Urinary bladder (tissue), 3 donors: ENCODE measurements at regions not wholly inside any gene's neighbourhood (a gene's known extent, or its start where the extent isn't known, plus 50 kb on each side); places are given as distances from the start of the nearest gene placed in this dataset.
"Not testable (repeated sequence)": the region's sequence is repeated elsewhere in the genome, so short reads cannot be mapped to it uniquely, and the experiment has no call there.

ENCODE experiments used
- DNase-seq: peaks from one replicate; pipeline ENCODE4 v3.0.0-alpha.2; 2015; ENCODE audit errors: extremely low spot score
- H3K27ac ChIP-seq: one replicate; pipeline ENCODE4 v1.5.1; 2013; ENCODE audit warnings: low read depth, mild to moderate bottlenecking, moderate library complexity
- H3K36me3 ChIP-seq: one replicate; pipeline ENCODE4 v1.6.1; 2013; ENCODE audit warnings: mild to moderate bottlenecking, moderate library complexity; ENCODE audit not compliant: insufficient read depth
- H3K4me1 ChIP-seq: one replicate; pipeline ENCODE4 v1.6.1; 2013; ENCODE audit warnings: mild to moderate bottlenecking, moderate library complexity; ENCODE audit not compliant: insufficient read depth
- H3K4me3 ChIP-seq: one replicate; pipeline ENCODE4 v1.5.1; 2013; ENCODE audit warnings: low read depth, low read length
- WGBS: extraction: QIAGEN DNeasy Blood & Tissue Kit; methylation state at CpG from one replicate; pipeline ENCODE4 v1.1.7; 2013; 5-methylcytosine and 5-hydroxymethylcytosine counted together
- donor health status: healthy with polysubstance abuse.
- donor health status: healthy.

GRCh38 chr5:85357309-85357708, 972.6 kb upstream of the EDIL3 start:
- DNase-seq, result no peak
- WGBS, result 93% methylated on average over 1 of the region's 1 CpG
- H3K27ac ChIP-seq, result no peak overlapping the region
- no peaks in the 10 kb centered on the region for H3K4me1 ChIP-seq
- no peaks in the 10 kb centered on the region for H3K36me3 ChIP-seq
- no peak overlapping the region for H3K4me3 ChIP-seq

GRCh38 chr5:85375525-85375924, 990.8 kb upstream of the EDIL3 start:
- Histone ChIP-seq H3K4me3 (no peak overlapping the region), H3K36me3 (no peaks in the 10 kb centered on the region), H3K27ac (no peak overlapping the region), H3K4me1 (no peaks in the 10 kb centered on the region)
- DNase-seq, result no peak
- WGBS, result 59% methylated on average over 4 of the region's 4 CpGs

GRCh38 chr5:85388770-85389169, 1004.1 kb upstream of the EDIL3 start:
- H3K36me3 ChIP-seq, result no peaks in the 10 kb centered on the region
- no peaks in the 10 kb centered on the region for H3K4me1 ChIP-seq
- 50% methylated on average over 3 of the region's 3 CpGs for WGBS
- no peak for DNase-seq
- H3K27ac ChIP-seq, result no peak overlapping the region
- no peak overlapping the region for H3K4me3 ChIP-seq

GRCh38 chr5:85392309-85392708, 1007.6 kb upstream of the EDIL3 start:
- WGBS, result 91% methylated on average over 8 of the region's 8 CpGs
- not testable (repeated sequence) for H3K36me3 ChIP-seq, H3K27ac ChIP-seq, DNase-seq, H3K4me3 ChIP-seq, H3K4me1 ChIP-seq

- DNase-seq, result no peak
- Histone ChIP-seq H3K36me3 (no peaks in the 10 kb centered on the region), H3K4me3 (no peak overlapping the region), H3K27ac (no peak overlapping the region), H3K4me1 (no peaks in the 10 kb centered on the region)
- WGBS, result 79% methylated on average over 1 of the region's 1 CpG
Measured at GRCh38 chr5:85395526-85395925, 1010.8 kb upstream of the EDIL3 start.

GRCh38 chr5:85397451-85397850, 1012.8 kb upstream of the EDIL3 start:
- 91% methylated on average over 2 of the region's 2 CpGs for WGBS
- H3K36me3 ChIP-seq, result no peaks in the 10 kb centered on the region
- DNase-seq, result no peak
- no peak overlapping the region for H3K27ac ChIP-seq
- no peaks in the 10 kb centered on the region for H3K4me1 ChIP-seq
- H3K4me3 ChIP-seq, result no peak overlapping the region

- no peaks in the 10 kb centered on the region for H3K36me3 ChIP-seq
- 76% methylated on average over 1 of the region's 1 CpG for WGBS
- no peak overlapping the region for H3K27ac ChIP-seq
- no peak for DNase-seq
- no peaks in the 10 kb centered on the region for H3K4me1 ChIP-seq
- H3K4me3 ChIP-seq, result no peak overlapping the region
Measured at GRCh38 chr5:85428426-85428934, 1043.8 kb upstream of the EDIL3 start.

- not testable (repeated sequence) for H3K36me3 ChIP-seq
- WGBS, result 91% methylated on average over 7 of the region's 7 CpGs
Measured at GRCh38 chr5:85431726-85432125, 1047.0 kb upstream of the EDIL3 start.

GRCh38 chr5:85441156-85441555, 1056.5 kb upstream of the EDIL3 start:
- Histone ChIP-seq H3K27ac (no peak overlapping the region), H3K4me1 (no peaks in the 10 kb centered on the region), H3K36me3 (no peaks in the 10 kb centered on the region), H3K4me3 (no peak overlapping the region)
- WGBS, result 62% methylated on average over 3 of the region's 3 CpGs
- no peak for DNase-seq

More at GRCh38 chr5:85431726-85432125, 1047.0 kb upstream of the EDIL3 start:
- H3K27ac ChIP-seq, H3K4me3 ChIP-seq, DNase-seq, H3K4me1 ChIP-seq: not testable (repeated sequence)

GRCh38 chr5:85441853-85442252, 1057.2 kb upstream of the EDIL3 start:
- no peak overlapping the region for H3K4me3 ChIP-seq
- WGBS, result 90% methylated on average over 3 of the region's 3 CpGs
- DNase-seq, result no peak

GRCh38 chr5:85452322-85453025, 1067.8 kb upstream of the EDIL3 start:
- no peak for DNase-seq
- H3K36me3 ChIP-seq, result no peaks in the 10 kb centered on the region
- H3K4me1 ChIP-seq, result no peaks in the 10 kb centered on the region
- H3K4me3 ChIP-seq, result no peak overlapping the region
- whole genome bisulfite sequencing, result 85% methylated on average over 4 of the region's 4 CpGs
- H3K27ac ChIP-seq, result no peak overlapping the region

More at GRCh38 chr5:85441853-85442252, 1057.2 kb upstream of the EDIL3 start:
- Histone ChIP-seq H3K4me1 (no peaks in the 10 kb centered on the region), H3K36me3 (no peaks in the 10 kb centered on the region), H3K27ac (no peak overlapping the region)

GRCh38 chr5:85453026-85453349, 1068.3 kb upstream of the EDIL3 start:
- H3K4me1 ChIP-seq, result no peaks in the 10 kb centered on the region
- no peak overlapping the region for H3K27ac ChIP-seq
- H3K36me3 ChIP-seq, result no peaks in the 10 kb centered on the region
- no peak overlapping the region for H3K4me3 ChIP-seq
- DNase-seq, result no peak

- no peak for DNase-seq
- Histone ChIP-seq H3K36me3 (no peaks in the 10 kb centered on the region), H3K4me1 (no peaks in the 10 kb centered on the region), H3K27ac (no peak overlapping the region), H3K4me3 (no peak overlapping the region)
- WGBS, result 79% methylated on average over 2 of the region's 2 CpGs
Measured at GRCh38 chr5:85458319-85458718, 1073.6 kb upstream of the EDIL3 start.

- 85% methylated on average over 1 of the region's 1 CpG for WGBS
- DNase-seq, result no peak
Measured at GRCh38 chr5:85462957-85463356, 1078.3 kb upstream of the EDIL3 start.

GRCh38 chr5:85466423-85466822, 1081.7 kb upstream of the EDIL3 start:
- 52% methylated on average over 1 of the region's 1 CpG for WGBS
- Histone ChIP-seq H3K36me3 (no peaks in the 10 kb centered on the region), H3K27ac (no peak overlapping the region), H3K4me3 (no peak overlapping the region), H3K4me1 (no peaks in the 10 kb centered on the region)
- no peak for DNase-seq

More at GRCh38 chr5:85462957-85463356, 1078.3 kb upstream of the EDIL3 start:
- H3K27ac ChIP-seq, result no peak overlapping the region
- H3K4me3 ChIP-seq, result no peak overlapping the region
- H3K36me3 ChIP-seq, result no peaks in the 10 kb centered on the region
- no peaks in the 10 kb centered on the region for H3K4me1 ChIP-seq
